ENCODE measurements at regions not wholly inside any gene's neighbourhood (a gene's known extent, or its start where the extent isn't known, plus 50 kb on each side); places are given as distances from the start of the nearest gene placed in this dataset.

GRCh38 chr11:122179961-122180834 lies 64.2 kb upstream of the BLID start:
- WGBS, 2 donors = 45 to 50% methylated on average over 8 of the region's 8 CpGs
- H3K4me3 ChIP-seq (ENCODE audit: low read depth, poor library complexity, severe bottlenecking) = no peak overlapping the region
- DNase-seq (ENCODE audit: low spot score in 2 of 2) = no peak
- TF ChIP-seq POLR2A (IDR thresholded peaks at IDR 0.05) = no peak
- TF ChIP-seq CTCF (IDR thresholded peaks at IDR 0.05) = no peak
- intact Hi-C loops (cut with DNase I; ENCODE audit: low total_unique reads) = no loop called here

- 62 to 65% methylated on average over 5 of the region's 5 CpGs for WGBS, 2 donors
- no peak overlapping the region for H3K4me3 ChIP-seq (ENCODE audit: low read depth, poor library complexity, severe bottlenecking)
- TF ChIP-seq POLR2A (IDR thresholded peaks at IDR 0.05) (no peak), CTCF (IDR thresholded peaks at IDR 0.05) (no peak)
- no peak for DNase-seq (ENCODE audit: low spot score in 2 of 2)
- intact Hi-C loops (cut with DNase I; ENCODE audit: low total_unique reads) = no loop called here
These were observed 62.8 kb upstream of the BLID start for GRCh38 chr11:122178795-122179194.

GRCh38 chr11:122177238-122177637 lies 61.2 kb upstream of the BLID start:
- no peak for DNase-seq (ENCODE audit: low spot score in 2 of 2)
- 79 to 83% methylated on average over 1 of the region's 1 CpG for WGBS, 2 donors
- intact Hi-C loops (cut with DNase I; ENCODE audit: low total_unique reads) = no loop called here

GRCh38 chr11:122176651-122177050 lies 60.6 kb upstream of the BLID start:
- WGBS, 2 donors = 62 to 68% methylated on average over 3 of the region's 3 CpGs
- DNase-seq (ENCODE audit: low spot score in 2 of 2) = no peak
- TF ChIP-seq CTCF (IDR thresholded peaks at IDR 0.05) = no peak
- no peak for TF ChIP-seq POLR2A (IDR thresholded peaks at IDR 0.05)
- no peak overlapping the region for H3K4me3 ChIP-seq (ENCODE audit: low read depth, poor library complexity, severe bottlenecking)
- intact Hi-C loops (cut with DNase I; ENCODE audit: low total_unique reads) = no loop called here

More at GRCh38 chr11:122177238-122177637, 61.2 kb upstream of the BLID start:
- H3K4me3 ChIP-seq (ENCODE audit: low read depth, poor library complexity, severe bottlenecking) = no peak overlapping the region
- TF ChIP-seq CTCF (IDR thresholded peaks at IDR 0.05) (no peak), POLR2A (IDR thresholded peaks at IDR 0.05) (no peak)

GRCh38 chr11:122175306-122175705 lies 59.3 kb upstream of the BLID start:
- DNase-seq (ENCODE audit: low spot score in 2 of 2) = no peak
- WGBS, 2 donors = 80 to 89% methylated on average over 3 of the region's 3 CpGs
- no peak overlapping the region for H3K4me3 ChIP-seq (ENCODE audit: low read depth, poor library complexity, severe bottlenecking)
- intact Hi-C loops (cut with DNase I; ENCODE audit: low total_unique reads) = no loop called here
- no peak for TF ChIP-seq POLR2A (IDR thresholded peaks at IDR 0.05)
- TF ChIP-seq CTCF (IDR thresholded peaks at IDR 0.05) = no peak
